ENCODE measurements at regions not wholly inside any gene's neighbourhood (a gene's known extent, or its start where the extent isn't known, plus 50 kb on each side); places are given as distances from the start of the nearest gene placed in this dataset.

DNA sequence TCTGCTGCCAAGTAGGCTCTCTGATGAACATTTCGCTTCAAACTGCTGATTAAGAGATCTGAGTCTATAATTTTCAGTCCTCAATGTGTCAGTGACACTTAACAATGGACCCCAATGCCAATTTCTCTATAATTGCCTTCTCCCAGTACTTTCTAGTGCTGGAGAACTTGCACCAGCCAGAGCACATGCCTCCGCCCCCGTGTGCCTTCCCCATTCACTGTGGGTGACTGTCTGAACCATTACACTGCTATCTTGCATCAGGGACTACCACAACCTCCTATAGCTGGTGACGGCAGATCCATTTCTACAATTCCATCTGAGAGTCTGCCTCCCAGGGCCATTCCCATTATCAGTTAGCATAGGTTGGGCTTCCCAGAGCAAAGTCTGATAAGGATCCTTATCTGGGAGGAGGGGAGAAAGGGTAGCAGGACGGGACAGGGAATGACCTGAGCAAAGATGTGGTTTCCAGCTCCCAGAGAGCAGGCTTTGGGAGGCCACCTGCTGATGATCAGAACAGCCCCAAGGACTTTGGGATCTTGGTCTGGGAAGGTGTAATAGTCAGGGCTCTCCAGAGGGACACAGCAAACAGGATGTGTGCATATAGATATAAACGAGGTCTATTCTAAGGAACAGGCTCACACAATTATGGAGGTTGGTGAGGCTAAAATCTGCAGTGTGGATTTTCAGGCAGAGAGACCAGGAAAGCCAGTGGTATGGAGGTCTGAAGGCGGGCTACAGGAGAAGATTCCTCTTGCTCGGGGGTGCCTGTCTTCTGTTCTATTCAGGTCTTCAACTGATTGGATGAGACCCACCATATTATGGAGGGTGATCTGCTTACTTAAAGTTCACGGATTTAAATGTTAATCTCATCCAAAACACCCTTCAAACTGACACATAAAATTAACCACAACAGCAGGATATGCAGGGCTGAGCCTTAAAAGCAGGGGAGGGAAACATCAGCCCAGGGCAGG, 238.2 kb downstream of the PTPRU start:
- no peak overlapping the region for H3K9ac ChIP-seq (ENCODE audit: low read length)
- H3K9me3 ChIP-seq (ENCODE audit: low read length), result no peaks in the 10 kb centered on the region

More for the DNA sequence above, 238.2 kb downstream of the PTPRU start:
- Histone ChIP-seq H3K27ac (ENCODE audit: low read length) (no peak overlapping the region), H2AFZ (ENCODE audit: low read depth, low read length) (no peak overlapping the region), H3K27me3 (ENCODE audit: insufficient read depth, low read depth, low read length) (no peaks in the 10 kb centered on the region), H4K20me1 (ENCODE audit: insufficient read depth) (no peaks in the 10 kb centered on the region), H3K4me3 (ENCODE audit: low read length) (no peak overlapping the region), H3F3A (ENCODE audit: insufficient read depth, low read length, poor library complexity, severe bottlenecking) (no peaks in the 10 kb centered on the region), H3K36me3 (ENCODE audit: insufficient read depth, low read length) (no peaks in the 10 kb centered on the region), H3K4me2 (ENCODE audit: low read length) (no peak overlapping the region), H3K79me2 (replicated peaks; ENCODE audit: insufficient read depth, low read length) (no peaks in the 10 kb centered on the region), H3K9me2 (ENCODE audit: insufficient read depth, low read length) (no peaks in the 10 kb centered on the region)
- no peak for TF ChIP-seq EP300 (conservative IDR thresholded peaks at IDR 0.05; ENCODE audit: poor library complexity, severe bottlenecking)
- no peak for TF ChIP-seq TAF1 (IDR thresholded peaks at IDR 0.05; ENCODE audit: low read depth)
- TF ChIP-seq MXI1 (conservative IDR thresholded peaks at IDR 0.05; ENCODE audit: poor library complexity, severe bottlenecking), result no peak
- no peak for TF ChIP-seq SMC3 (conservative IDR thresholded peaks at IDR 0.05; ENCODE audit: poor library complexity)
- TF ChIP-seq, protein P1, sequence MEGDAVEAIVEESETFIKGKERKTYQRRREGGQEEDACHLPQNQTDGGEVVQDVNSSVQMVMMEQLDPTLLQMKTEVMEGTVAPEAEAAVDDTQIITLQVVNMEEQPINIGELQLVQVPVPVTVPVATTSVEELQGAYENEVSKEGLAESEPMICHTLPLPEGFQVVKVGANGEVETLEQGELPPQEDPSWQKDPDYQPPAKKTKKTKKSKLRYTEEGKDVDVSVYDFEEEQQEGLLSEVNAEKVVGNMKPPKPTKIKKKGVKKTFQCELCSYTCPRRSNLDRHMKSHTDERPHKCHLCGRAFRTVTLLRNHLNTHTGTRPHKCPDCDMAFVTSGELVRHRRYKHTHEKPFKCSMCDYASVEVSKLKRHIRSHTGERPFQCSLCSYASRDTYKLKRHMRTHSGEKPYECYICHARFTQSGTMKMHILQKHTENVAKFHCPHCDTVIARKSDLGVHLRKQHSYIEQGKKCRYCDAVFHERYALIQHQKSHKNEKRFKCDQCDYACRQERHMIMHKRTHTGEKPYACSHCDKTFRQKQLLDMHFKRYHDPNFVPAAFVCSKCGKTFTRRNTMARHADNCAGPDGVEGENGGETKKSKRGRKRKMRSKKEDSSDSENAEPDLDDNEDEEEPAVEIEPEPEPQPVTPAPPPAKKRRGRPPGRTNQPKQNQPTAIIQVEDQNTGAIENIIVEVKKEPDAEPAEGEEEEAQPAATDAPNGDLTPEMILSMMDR (IDR thresholded peaks at IDR 0.05; ENCODE audit: poor library complexity, severe bottlenecking), result no peak
- no peak for TF ChIP-seq RAD21 (conservative IDR thresholded peaks at IDR 0.05)
- no peak for TF ChIP-seq EZH2 (IDR thresholded peaks at IDR 0.05; ENCODE audit: borderline replicate concordance, insufficient read depth, low read length, poor library complexity, severe bottlenecking)
- no peak for TF ChIP-seq REST (IDR thresholded peaks at IDR 0.05; ENCODE audit: borderline replicate concordance)
- TF ChIP-seq POLR2AphosphoS5 (IDR thresholded peaks at IDR 0.05), result no peak

Measured in neural cell (in vitro differentiated cells).